HUDEP-2 (cell line): ENCODE measurements at regions not wholly inside any gene's neighbourhood (a gene's known extent, or its start where the extent isn't known, plus 50 kb on each side); places are given as distances from the start of the nearest gene placed in this dataset.

Experiments
- DNase-seq, 76 experiments: peaks; one replicate each; lab custom pipeline; 2025; ENCODE audit not compliant: unreplicated experiment in 76 of 76; lab: John Stamatoyannopoulos, UW

DNA sequence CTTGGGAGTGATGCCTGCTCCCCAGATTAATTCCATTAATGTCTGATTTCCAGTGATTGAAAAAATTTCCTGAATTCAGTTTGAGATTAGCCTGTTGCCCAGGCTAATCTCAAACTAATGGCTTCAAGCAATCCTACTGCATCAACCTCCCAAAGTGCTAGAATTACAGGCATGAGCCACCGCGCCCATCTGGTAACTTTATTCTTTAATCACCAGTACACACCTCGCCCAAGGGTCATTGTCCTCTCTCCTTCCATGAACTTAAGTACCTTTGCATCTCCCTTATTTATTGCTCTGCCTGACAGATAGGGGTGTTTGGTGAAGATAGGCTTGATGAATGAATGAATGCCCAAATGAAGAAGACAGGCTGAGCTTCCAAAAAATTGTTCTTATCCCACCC is 366.5 kb downstream of the SIPA1L2 start:
- DNase-seq: no peak

DNA sequence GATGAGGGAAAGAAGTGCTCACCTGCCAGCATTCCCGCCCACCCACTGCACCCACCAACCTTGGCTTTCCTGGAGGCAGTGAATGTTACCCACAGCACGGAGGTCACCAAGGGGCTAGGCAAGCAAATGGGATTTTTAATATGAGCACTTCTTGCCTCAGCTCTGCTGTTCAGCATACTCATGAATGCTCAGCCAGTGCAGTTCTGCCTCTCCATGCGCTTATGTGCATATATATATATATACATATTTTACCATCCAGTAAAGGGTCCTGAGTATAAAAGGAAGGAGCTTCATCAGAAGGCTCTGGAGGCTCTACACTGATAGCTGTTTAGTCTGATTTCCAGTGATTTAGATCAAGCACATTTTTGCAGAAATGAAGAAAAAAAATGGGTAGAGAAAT is 366.9 kb downstream of the SIPA1L2 start:
- DNase-seq: no peak

DNA sequence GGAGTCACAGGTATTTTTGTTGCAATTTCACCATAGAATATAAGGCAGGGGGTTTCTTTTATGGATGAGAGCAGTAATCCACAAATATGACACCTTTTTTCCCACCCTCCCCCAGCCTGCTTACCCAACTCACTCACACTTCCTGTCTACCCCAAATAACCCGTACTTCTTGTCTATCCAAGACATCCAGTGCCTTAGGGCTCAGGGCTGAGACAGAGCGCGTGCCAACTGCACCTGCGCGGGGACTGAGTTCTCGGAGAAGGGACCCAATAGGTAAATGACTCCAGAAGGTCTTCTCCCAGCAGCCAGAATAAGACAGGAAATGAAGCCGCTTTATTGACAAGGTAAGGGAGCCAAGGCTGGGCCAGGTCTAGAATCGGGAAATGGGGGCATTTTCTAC is 369.1 kb downstream of the SIPA1L2 start:
- no peak for DNase-seq

DNA sequence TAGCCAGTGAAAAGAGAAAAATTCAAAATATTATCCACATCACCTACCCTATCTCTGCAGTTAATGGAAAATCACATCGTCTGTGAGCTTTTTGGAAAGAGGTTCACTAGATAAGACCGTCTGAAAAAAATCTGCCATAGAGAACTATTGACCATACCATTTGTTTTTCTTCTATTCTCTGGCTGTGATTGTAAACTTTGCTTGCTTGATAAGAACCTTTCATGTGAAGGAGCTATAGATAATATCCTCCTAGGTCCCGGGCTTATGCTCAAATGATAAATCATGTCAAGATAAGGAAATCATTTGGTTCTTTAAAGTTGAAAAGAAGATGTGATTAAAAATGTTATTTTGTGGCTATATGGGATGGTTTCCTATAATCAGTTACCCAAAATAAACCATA is 369.9 kb downstream of the SIPA1L2 start:
- DNase-seq: no peak

DNA sequence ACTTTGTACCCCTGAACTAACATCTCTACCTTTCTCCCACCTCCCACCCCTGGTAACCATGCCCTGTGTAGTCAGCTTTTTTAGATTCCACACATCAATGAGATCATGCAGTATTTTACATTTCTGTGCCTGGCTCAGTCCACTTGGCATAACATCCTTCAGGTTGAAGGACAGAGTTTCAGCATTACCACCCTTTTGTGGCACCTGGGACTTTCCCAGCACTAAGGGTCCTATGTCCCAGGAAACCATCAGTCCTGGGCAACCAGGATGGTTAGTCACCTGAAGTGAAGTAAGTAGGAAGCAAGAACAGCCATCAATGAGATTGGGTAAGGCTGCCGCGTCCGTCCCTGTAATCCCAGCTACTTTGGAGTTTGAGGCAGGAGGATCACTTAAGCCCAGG is 370.6 kb downstream of the SIPA1L2 start:
- no peak for DNase-seq

DNA sequence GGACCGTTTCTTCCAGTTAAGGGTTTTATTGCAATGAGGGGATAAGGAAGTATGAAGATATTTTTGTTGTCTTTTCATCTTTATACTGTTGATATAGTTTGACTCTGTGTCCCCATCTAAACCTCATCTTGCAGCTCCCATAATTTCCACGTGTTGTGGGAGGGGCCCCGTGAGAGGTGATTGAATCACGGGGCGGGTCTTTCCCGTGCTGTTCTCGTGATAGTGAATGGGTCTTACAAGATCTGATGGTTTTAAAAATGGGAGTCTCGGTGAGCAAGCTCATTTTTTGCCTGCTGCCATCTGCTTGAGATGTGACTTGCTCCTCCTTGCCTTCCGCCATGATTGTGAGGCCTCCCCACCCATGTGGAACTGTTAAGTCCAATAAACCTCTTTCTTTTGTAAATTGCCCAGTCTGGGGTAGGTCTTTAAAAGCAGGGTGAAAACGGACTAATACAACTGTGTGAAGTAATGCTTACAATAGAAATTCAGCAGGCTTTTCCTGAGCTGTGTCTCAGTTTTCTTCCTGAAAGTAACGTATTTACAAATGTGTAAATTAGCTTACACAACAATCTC is 377.3 kb downstream of the SIPA1L2 start:
- no peak for DNase-seq

DNA sequence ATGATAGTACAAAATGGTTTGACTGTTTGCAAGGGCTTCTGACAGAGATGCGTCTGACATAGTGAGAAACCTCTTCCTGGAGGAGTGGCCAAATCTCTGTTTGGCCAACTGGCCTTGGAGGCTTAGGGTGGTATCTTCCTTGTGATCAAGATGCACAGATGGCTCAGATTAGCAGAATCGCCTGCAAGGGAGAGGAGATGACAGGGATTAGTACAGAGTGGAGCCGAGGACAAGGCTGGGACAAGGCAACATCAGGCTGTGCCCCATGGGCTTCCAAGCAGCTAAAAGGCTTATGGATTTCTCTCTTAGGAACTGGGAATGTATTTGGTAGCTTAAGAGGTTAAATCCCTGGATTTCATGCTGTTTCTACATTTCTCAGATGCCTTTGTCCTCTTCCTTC is 379.1 kb downstream of the SIPA1L2 start:
- DNase-seq: no peak

DNA sequence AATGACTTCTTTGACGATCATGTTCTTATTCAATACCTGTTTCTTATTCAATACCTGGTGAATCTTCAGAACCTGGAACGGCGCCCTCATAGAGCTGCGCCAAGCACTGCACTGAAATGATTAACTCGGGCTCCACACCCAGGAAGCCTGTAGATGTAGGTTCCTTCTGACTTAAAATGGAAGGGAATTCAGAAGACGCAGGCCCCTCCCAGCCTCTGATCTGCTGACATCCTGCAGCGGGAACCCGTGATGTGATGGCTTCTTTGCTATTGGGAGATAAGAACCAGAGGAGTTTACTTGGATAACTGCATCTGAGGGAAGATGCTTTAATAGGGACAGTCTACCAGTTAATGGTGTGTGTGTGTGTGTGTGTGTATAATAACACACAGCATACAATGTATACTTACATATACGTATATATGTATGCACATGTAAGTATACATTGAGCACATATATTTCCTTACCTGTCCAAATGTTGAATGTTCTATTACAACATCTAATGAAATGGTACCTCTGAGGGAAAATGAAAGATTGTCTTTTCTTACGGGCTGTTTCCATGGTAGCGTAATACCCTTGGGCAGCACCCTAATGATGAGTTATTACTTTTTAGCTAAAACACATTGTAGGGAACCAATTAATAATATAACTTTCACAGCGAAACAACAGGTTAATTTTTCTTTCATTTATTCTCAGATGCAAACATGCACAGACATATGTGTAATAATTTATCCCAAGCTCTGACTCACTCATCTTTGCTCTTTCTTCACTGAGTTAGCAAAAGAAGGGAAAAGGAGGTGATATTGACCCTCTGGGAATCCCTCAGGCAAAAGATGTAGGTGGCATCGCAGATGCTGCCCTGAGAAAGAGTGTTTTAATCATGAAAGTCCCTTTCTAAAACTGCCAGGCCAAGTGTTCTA is 379.8 kb downstream of the SIPA1L2 start:
- no peak for DNase-seq

DNA sequence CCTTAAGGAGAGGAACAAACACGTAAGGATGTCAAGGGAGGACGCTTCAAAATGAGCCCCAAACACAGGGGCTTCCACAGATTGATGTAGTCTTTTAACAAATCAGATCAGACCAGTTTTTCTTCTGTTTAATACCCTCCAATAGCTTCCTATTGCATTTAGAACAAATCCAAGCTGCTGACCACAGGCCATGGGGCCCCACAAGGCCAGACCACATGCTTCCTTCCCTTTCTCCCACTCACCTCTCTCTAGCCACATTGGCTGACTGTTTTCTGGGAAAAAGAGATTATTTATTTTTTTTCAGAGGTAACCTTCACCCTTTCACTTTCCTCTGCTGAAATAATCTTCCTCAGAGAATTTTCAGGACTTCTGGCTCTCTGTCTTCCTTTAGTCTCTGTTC is 380.6 kb downstream of the SIPA1L2 start:
- DNase-seq: no peak

DNA sequence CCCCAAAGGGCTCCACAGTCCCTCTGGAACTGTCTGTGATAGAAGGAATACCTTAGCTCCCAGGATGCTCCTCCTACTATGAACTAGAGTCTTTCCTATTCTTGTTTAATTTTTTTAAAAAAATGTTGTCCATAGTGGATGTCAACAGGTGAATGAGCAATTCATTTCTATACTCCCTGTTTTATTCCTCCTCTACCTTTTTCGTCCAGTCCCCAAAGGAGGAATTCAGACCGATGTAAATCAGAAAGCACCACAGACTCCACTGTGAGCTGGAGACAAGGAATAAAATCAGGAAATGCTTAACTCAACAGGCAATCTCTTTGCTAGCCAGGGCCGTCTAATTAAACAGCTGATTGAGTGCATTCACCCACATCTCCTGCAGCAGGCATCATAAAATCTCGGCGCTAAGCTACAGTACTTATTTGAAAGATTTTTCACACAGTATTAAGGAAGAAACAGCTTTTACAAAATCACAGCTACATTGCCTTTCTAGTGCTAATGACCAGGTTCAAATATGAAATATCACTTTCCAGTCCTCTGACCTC is 381.6 kb downstream of the SIPA1L2 start:
- no peak for DNase-seq

DNA sequence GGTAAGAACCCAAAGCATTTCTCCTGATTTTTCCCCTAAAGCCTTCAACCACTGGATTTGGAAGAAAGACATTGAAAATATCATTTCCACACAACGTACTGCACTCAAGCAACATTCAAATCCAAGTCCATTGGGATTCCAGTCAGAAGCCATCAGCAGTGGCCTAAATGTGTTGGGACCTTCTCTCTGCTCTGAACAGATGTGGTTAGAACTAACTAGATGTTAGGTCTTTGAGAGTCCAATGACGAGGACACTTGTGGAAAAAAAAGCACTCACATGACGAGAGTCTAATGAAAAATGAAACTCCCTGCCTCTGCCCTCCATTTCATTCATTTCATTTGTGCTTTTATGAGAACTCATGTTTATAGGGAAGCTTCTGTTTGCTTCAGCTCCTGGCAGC is 382.3 kb downstream of the SIPA1L2 start:
- DNase-seq: no peak

DNA sequence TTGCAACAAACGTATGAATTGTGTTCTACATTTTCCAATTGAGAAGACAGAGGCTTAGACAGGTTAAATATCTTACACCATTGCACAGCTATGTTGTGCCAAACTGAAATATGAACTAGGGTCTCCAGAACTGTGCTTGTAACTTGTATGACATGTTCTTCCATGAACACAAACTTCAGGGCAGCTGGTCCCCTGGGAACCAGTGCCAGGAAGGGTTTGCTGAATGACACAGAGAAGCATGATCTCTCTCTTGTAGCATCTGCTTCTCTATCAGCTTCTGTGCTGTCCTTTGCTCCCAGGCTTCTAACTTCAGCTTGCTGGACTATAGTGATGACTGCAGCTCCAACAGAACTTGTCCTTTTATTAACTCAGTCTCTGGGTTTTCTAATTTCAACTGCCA is 385.5 kb downstream of the SIPA1L2 start:
- DNase-seq: no peak

DNA sequence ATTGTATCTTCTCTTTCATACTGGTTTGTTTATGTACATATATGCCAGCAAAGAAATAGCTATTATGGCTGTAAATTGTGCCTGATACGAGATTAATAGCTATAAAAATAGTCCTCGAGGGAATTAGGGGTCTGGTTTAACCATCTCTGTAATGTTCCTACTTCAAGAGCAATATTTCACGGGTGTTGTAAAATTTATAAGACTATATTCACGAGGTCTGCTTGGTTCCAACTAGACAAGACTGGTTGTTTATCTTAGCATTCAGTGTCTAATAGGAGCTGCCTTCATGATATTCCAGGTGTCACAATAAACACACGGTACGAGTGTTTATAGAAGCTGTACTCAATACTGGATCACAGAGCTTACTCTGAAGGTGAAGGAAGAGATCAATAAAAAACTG is 389.9 kb downstream of the SIPA1L2 start:
- no peak for DNase-seq

DNA sequence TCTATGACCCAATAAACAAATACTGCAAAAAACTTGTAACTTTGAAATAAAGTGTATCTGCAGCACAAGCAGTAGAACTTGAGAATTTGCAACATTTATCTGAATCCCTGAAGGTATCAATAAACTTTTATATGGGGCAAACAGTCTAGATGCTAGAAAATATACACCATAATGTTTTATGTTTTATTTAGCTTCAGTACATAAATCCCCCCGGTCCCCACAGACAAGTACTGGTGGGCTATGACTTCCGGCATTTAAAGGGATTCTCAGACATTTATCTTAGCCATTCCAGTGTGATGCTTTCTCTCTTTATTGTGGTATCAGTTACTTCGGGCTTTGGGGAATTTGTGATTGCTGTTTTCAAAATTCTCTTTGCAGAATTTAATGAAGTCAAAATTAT is 390.4 kb downstream of the SIPA1L2 start:
- DNase-seq: no peak

DNA sequence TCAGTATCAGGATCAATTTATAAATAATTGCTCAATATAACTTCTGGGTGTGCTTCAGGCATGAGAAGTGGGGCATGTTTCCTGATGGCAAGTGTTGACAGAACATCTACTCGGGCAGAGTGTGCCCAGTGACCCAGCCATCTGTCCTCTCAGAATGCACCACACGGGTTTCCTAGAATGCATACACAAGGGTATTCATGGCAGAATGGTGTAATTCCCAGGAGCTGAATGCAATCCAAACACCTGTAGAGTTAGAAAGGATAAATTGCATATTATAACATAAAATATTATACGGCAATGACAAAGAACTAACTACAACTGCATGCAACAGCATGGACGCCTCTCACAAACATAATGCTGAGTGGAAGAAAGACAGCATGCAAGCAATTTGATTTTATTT is 391.9 kb downstream of the SIPA1L2 start:
- no peak for DNase-seq

DNA sequence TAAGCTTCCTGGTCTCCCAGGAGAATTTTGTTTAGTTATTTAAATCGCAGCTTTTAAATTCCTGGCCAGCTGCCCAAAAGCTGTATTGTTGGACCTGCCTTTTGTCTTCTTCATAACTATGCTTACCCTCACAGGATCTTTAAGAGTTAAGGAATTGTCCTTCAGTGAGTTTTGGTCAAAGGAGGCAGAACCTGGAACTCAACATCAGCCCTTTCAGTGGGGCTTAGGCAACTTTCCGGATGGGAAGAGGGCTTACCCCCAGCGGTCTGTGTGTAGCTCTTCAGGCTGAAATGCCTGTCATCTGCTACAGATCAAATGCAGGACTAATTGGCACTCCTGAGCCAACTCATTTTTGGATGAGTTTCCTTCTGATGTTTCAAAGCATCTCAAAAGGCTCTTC is 402.6 kb downstream of the SIPA1L2 start:
- DNase-seq: no peak

DNA sequence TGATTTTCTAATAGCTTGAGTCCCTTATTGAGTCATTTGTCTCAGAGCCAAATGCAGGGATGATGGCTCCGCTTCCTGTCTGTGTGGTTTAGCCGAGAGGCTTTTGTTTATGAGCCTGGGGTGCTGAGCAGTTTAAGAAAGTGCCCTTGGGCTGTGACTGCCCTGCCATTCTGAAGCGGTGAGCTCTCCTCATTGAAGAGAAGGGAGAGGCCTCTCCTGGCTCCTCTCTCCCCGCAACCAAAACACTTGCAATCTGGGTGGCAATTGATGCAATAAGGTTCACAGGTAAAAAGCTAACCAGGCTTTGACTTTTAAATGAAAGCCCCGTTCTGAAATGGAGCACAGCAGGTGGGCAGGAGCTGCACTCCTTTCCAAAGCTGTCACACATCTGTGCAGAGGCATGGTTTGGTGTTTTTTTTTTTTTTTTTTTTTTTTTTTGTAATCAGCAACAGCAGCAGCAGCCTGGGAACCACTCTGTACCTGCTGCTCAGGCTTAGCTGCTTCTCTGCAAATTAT is 403.7 kb downstream of the SIPA1L2 start:
- no peak for DNase-seq

DNA sequence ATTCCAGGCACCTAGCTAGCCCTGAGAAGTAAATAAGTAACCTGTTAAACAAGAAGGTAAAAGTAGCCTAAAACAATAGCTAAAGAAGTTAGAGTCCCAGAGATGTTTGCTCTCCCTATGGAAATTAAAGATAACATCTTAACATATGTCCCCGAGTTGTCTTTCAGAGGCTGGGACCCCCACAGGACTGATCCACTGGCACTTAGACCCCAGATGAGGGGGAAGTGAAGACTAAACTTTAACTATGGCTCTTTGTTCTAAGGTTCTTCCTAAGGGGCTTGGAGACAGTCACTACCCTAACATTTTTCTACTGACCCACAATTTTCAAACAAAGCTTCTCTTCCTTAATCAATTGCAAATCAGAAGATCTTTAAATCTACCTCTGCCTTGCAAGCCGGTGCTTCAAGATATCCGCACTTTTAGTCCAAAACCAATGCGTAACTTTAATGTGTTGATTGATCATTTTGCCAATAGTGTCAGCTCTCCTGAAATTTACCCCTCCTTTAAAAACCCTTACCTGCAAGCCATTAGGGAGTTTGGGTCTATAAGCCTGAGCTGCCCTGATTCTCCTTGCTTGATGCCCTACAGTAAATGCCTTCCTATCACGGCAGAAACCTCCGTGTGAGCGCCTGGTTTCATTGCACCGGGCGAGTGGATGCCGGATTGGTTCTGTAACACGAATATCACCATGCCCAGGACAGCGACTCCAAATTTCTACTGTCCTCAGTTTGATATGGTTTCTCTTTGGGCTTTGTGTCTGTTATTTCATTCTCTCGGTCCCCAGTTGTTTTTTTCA is 404.4 kb downstream of the SIPA1L2 start:
- no peak for DNase-seq

DNA sequence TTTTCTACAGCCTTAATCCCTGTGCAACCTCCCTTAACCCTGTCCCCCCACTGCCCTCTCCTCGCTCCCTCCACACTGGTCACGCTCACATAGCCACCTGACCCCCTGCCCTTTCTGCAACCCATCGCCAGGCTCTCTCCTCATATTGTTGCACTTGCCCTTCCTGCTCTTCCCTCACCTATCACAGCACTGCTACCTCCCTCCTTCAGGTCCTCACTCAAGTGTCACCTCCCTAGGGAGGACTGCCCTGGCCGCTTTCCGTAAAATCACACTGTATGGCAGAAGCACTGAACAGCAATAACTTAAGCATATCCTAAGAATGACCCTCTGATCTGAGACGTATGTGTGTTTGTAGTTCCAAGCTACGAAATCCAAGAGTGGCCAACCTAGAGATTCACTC is 406.0 kb downstream of the SIPA1L2 start:
- no peak for DNase-seq

DNA sequence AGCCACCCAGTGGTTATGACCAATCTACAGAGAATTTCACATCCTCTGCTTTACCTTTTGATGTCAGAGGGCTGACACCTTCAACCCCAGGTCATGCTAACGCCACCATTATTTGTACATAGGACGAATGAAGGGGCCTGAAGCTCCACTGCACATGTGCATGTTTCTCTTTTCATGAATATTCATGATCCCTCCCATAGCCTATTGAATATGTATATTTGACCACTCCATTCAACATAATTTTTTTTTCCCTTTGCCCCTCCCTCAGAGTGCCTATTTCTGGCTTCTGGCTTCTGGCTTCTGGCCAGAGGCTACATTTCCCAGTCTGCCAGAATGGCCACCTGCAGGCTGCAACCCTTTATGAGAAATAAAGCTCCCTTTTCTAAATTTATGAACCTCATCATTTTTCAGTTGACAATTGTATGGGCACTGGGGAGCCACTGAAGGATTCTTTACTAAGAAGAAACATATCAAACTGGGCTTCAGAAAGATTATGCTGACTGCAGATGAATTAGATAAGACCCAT is 406.7 kb downstream of the SIPA1L2 start:
- no peak for DNase-seq

DNA sequence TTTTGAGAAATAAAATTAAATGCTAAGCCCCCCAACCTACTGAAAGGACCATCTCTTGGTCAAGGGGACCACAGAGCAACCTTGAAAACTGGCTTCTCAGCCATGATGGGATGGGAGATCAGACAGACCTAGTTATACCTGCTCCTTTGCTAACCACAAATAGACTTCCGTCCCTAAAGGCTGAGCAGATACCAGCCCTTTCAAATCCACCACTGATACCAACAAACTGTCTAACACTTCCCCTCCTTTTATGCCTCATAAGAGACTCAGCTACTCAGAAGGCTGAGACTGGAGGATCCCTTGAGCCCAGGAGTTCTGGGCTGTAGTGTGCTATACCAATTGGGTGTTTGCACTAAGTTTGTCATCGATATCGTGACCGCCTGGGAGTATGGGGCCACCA is 407.3 kb downstream of the SIPA1L2 start:
- no peak for DNase-seq
